ENCODE measurements at regions not wholly inside any gene's neighbourhood (a gene's known extent, or its start where the extent isn't known, plus 50 kb on each side); places are given as distances from the start of the nearest gene placed in this dataset.

DNA sequence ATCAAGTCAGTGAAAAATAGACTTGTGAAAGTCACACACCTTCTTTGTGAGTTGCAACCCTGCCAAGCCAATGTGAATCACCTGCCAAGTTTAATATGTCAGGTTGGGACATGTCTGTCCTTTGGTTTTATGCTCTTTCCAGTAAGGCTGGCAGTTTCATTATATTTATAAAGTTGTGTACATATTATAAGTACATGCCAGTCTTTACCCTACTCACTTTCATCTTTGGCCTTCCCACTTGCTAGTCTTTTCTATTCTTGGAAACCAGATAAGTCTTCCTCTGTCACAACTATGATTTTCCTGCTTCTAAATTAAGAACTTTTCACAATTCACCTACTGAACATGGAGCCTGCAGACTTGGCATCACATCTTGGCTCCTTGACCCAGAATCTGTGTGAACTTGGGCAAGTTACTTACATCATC is 680.7 kb upstream of the BOD1L1 start:
- TF ChIP-seq CTCF (optimal IDR thresholded peaks at IDR 0.05 in 1 of 3, IDR thresholded peaks at IDR 0.05 in 1 of 3, conservative IDR thresholded peaks at IDR 0.05 in 1 of 3; ENCODE audit: extremely low read depth in 1 of 3, insufficient read depth in 2 of 3, low read length in 3 of 3) (no peak), EZH2 (IDR thresholded peaks at IDR 0.05; ENCODE audit: low read length) (no peak)
